Prostate gland (tissue), 2 donors: ENCODE measurements at regions not wholly inside any gene's neighbourhood (a gene's known extent, or its start where the extent isn't known, plus 50 kb on each side); places are given as distances from the start of the nearest gene placed in this dataset.
"Not testable (repeated sequence)": the region's sequence is repeated elsewhere in the genome, so short reads cannot be mapped to it uniquely, and the experiment has no call there.

Experiments
- POLR2A ChIP-seq: fragments of 450-650 bp; IDR thresholded peaks from one replicate; pipeline ENCODE4 v1.6.1; 2016; ENCODE audit warnings: antibody characterized with exemption, mild to moderate bottlenecking
- POLR2AphosphoS5 ChIP-seq: sonication (generic); formaldehyde crosslinking; IDR thresholded peaks from one replicate; pipeline ENCODE4 v1.6.1; 2017; ENCODE audit warnings: antibody characterized with exemption
- TF ChIP-seq, protein P1 (sequence below), 4 experiments: fragments of 200-600 bp in 2 of 4; fragments of 450-650 bp in 2 of 4; sonication (generic) in 2 of 4; IDR thresholded peaks; 1 replicate in 3 of 4; 2 replicates in 1 of 4; pipeline ENCODE4 v1.5.1; 2016 to 2019; ENCODE audit warnings: antibody characterized with exemption in 4 of 4, mild to moderate bottlenecking in 2 of 4, moderate library complexity in 2 of 4

GRCh38 chr1:206256935-206257334 lies 53.6 kb downstream of the SRGAP2 start:
- TF ChIP-seq, protein P1, sequence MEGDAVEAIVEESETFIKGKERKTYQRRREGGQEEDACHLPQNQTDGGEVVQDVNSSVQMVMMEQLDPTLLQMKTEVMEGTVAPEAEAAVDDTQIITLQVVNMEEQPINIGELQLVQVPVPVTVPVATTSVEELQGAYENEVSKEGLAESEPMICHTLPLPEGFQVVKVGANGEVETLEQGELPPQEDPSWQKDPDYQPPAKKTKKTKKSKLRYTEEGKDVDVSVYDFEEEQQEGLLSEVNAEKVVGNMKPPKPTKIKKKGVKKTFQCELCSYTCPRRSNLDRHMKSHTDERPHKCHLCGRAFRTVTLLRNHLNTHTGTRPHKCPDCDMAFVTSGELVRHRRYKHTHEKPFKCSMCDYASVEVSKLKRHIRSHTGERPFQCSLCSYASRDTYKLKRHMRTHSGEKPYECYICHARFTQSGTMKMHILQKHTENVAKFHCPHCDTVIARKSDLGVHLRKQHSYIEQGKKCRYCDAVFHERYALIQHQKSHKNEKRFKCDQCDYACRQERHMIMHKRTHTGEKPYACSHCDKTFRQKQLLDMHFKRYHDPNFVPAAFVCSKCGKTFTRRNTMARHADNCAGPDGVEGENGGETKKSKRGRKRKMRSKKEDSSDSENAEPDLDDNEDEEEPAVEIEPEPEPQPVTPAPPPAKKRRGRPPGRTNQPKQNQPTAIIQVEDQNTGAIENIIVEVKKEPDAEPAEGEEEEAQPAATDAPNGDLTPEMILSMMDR (IDR thresholded peaks at IDR 0.05), result not testable (repeated sequence)
- TF ChIP-seq POLR2AphosphoS5, POLR2A: not testable (repeated sequence)
